ENCODE measurements at regions not wholly inside any gene's neighbourhood (a gene's known extent, or its start where the extent isn't known, plus 50 kb on each side); places are given as distances from the start of the nearest gene placed in this dataset.

DNA sequence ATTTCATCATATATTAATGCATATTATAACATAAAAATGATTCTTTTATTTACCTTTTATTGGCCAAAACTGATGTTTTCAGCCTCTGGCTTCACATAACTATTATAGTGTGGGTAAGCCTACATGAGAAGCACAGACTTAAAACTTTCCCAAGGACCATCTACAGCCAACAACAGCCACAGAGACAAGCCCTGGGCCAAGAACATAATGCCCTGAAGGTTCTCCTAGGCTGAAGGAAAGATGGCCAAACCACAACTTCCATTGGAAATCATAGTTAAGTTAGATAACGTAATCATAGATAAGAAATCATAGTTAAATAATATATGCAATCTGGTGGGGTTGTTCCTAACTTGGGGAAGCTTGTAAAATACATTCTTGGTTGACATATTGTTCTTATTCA lies 280.0 kb upstream of the EMCN start:
- no peak for DNase-seq

DNA sequence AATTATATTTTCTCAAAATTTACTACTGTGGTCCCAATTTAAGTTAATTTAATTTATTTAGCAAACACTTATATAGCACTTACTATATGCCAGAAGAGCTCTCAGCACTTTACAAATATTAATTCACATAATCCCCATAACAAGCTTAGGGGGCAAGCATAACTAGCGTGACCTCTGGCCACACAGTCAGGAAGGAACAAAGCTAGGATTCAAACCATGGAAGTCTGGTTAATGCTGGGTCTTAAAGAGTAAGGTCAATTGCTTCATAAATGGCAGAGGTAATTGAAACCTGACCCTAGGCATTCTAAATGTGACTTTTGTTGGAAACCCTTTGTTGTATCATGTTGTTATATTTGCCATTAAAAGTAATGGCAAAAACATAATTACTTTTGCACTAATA lies 279.5 kb upstream of the EMCN start:
- DNase-seq, result no peak

DNA sequence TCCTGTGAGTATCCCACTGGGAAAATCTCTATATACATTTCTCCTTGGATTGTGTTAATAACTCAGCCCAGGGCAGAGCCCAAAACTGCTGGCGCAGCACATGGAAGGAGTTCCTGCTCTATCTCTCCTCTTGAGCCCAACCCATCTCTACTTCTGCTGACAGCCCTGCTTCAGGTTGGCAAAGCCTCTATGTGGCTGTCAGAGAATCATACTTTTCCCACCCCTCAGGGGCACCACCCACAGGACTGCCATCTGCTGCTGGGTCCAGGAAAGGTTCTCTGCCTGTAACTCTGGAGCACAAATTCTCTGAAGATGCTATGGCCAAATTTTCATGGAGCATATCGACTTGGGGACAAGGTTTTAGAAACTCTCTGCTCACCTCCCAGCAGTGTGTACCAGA lies 278.5 kb upstream of the EMCN start:
- no peak for DNase-seq

GRCh38 chr4:100795581-100795980 lies 277.8 kb upstream of the EMCN start:
- DNase-seq, result no peak

GRCh38 chr4:100790836-100791615 lies 273.2 kb upstream of the EMCN start:
- DNase-seq, result no peak

DNA sequence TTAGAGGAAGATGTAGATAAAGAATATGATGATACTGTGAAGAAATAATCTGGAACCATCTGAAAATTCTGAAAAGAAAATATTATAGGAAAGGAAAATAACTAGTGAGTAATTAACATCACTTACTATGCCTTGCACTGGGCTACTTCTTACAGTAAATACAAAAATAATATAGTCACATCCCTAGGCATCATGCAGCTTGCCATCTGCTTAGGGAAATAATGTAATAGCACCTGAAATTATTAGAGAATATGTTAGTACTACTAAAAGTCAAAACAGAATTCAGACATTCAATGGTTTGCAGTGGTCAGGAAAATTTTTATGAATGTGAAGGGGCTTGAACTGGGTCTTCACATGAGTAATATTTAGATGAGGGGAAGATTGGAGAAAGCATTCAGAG lies 272.2 kb upstream of the EMCN start:
- no peak for DNase-seq

- no peak for DNase-seq
Measured at GRCh38 chr4:100786481-100786880, 268.7 kb upstream of the EMCN start.

GRCh38 chr4:100782356-100782755 lies 264.5 kb upstream of the EMCN start:
- DNase-seq, result no peak

GRCh38 chr4:100781435-100781834 lies 263.6 kb upstream of the EMCN start:
- no peak for DNase-seq

GRCh38 chr4:100780126-100780525 lies 262.3 kb upstream of the EMCN start:
- DNase-seq, result no peak

GRCh38 chr4:100778431-100778830 lies 260.6 kb upstream of the EMCN start:
- DNase-seq, result no peak

DNA sequence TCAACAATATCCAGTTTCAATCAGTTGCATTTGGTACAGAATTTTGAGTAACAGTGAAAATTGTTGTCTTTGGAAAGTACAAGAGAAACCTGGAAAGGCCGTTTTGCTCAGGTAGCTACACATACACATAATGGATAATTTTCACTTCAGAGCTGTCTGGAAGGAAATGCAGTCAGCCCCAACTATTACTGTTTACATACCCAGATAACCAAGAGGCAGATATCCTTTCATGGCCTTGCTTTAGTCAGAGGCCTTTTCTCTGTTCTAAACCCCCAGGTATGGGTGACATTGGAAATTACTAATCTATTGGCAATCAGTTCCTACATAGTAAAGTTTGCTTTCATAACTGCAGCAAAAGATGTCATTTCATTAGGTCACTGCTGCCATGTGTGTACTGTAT lies 244.9 kb upstream of the EMCN start:
- DNase-seq, result no peak

- DNase-seq, result no peak
Measured at GRCh38 chr4:100754751-100755150, 236.9 kb upstream of the EMCN start.

GRCh38 chr4:100746141-100746739 lies 228.4 kb upstream of the EMCN start:
- DNase-seq, result no peak

DNA sequence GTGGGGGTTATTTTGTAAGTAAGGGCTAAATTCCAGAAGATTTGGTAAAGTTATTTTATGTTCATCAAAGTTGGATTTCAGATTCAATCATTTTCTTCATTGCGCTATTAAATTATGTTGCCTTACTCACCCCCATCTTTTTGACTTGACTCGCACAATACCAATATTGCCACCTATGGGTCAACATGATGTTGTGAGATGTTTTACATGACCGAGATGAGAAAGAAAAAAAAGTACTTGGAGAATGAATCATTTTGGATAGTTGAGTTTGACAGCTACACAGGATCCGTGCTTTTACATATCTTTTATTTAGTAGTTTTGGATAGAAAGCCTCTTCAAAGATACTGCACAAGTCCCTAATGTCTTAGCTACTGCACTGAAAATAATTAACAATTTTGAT lies 224.2 kb upstream of the EMCN start:
- DNase-seq, result no peak

GRCh38 chr4:100739426-100739825 lies 221.6 kb upstream of the EMCN start:
- no peak for DNase-seq

GRCh38 chr4:100738196-100739165 lies 220.7 kb upstream of the EMCN start:
- no peak for DNase-seq

DNA sequence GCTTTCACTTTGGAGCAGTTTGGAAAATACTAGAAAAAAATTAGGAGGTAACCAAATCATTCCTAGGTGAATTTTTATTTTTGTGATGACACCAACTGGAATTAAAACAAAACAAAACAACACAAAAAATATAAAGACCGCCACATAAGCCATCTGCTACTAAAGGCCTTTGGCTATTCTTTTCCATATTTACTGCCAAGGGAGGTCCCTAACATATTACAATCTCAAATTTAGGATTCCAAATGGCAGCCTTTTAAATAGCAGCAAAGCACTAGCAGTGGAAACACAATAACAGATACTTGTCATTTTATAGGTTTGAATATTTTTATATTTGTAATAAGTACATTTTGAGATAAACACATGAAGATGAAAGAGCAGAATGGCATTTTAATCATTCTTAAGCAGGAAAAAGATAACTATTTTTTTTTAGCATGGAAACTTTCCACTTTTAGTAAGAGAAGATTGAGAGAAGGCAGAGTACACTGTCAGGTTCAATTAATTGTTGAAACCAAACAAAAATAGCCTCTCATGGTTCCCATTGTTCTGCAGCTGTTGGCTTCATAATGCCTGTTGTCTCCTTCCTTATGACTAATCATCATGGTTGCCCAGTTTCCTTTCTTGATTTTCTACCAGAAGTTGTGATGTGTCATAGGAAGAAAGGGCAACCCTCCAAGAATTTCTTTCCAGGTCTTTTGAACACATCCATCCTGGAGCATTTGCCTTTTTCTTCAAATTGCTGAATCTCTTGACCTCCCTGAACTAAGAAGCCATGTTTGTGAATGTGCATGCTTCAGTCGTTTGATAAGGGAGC lies 219.0 kb upstream of the EMCN start:
- DNase-seq, result no peak

DNA sequence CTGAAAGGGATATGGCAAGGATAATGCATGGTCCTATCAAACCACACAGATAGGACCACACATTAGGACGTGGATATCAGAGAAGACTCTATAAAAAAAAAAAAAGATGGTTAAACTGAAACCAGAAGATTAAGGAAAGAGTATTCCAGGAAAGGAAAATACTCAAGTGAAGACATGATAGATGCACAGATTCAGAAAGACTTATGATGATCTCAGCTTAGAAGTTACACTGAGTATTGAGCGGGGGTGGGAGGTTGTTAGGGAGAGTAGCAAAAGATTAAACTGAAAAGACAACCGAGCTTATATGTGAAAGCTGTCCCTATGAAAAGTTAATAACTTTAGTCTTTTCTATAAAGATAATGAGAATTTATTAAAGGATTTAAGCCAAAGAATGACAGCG lies 211.0 kb upstream of the EMCN start:
- no peak for DNase-seq

DNA sequence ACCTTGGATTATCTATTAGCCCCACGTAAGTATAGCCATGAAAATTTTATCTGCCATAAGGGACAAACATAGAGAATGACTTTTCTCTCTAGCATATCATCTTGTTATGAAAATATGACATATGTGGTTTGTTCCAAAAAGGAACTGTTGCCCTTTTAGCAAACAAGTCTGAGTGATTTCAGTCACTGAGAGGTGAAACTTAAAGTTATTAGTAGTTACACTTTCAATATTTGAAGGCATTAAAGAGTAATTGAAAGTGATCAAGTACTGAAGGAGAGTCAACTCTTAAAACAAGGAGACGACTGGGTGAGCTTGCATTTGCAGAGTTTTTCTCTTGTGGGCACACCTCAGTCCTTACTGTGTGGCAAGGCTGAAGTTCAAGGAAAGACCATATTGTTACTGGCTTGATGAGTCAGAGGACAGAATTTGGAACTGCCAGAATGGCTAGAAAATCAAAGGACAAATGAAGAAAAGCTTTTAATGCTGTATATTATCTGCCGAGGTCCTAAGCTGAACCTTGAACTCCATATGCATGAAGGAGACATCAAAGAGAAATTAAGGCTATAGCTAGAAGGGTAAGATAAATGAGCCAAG lies 205.1 kb upstream of the EMCN start:
- DNase-seq, result no peak

DNA sequence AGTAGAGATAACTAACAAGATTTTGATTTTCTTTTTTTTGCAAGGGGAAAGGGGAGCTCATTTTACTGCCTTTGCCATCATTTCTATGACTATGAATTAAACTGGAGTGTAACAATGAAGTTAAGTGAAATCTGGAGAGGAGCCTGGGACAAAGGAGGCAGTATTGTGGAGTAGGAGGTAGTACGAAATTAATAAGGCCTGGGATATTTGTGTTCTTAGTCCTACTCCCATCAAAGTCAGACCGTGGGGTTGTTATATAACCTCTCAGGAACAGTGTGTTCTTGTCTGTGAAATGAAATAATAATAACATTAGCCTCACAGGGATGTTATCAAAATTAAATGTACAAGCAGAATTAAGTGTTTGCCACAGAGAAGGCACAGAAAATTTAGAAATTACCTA lies 204.3 kb upstream of the EMCN start:
- DNase-seq, result no peak

DNA sequence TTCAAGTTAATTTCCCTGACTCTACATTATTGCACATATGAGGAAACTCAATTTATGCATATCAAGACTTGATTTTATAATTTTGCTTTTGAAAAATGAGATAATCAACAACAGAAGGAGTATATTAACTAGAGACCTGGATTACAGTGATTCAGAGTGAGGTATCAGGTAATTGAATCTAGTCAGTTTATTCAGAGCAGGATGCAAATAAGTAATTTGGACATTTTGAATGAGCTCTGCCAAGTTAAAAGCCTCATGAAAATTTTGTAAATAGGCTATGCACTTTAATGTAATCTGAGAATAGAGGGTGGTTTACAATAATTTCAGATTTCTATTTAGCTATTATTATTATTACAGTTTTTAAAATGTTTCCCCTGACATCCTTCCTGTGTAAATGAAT lies 203.7 kb upstream of the EMCN start:
- DNase-seq, result no peak
